ENCODE measurements at regions not wholly inside any gene's neighbourhood (a gene's known extent, or its start where the extent isn't known, plus 50 kb on each side); places are given as distances from the start of the nearest gene placed in this dataset.

DNA sequence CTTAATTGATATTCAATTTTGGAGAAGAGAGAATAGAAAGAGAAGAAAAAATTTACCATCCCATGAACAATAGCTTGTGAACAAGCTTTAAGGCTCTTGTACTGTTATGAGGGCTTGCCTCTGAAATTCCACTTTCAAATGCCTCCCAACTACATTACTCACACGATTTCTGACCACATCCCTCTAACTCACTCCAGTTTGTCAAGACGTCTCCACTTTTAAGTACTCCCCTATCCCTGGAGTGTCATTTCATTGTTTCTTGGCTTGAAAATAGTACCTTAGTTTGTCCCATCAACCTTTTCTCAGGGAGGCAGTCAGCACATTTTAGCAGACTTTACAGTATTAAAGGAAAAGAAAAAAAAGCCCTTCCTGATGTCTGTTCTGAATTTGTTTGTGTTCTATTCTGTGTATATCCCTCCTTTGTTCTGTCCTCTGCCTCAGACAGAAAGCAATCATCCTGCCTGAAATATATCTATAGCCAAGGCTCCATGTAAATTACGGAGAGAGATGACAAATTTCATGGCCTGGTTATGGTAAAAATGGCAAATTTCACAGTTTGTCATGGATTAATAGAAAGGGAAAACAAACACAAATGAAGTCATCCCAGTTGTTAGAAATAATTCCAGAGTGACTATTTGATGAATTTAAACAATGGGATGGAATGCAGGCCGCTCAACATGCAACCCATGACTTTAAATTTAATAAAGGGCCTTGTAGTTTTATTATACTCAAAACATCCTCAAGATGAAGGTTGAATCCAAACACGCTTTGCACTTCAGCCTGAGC is 228.8 kb downstream of the ETAA1 start:
- Histone ChIP-seq H3K27ac (peak overlapping the region; percentile 99), H3K4me1 (replicated peaks) (peaks cover 32% of the 10 kb centered on the region), H3K36me3 (no peaks in the 10 kb centered on the region), H3K9me3 (replicated peaks) (no peaks in the 10 kb centered on the region), H3K4me3 (no peak overlapping the region), H3K27me3 (replicated peaks) (no peaks in the 10 kb centered on the region)
- DNase-seq (ENCODE audit: low read depth in 1 of 2, low spot score in 2 of 2): peak; percentile 58 to 82

DNA sequence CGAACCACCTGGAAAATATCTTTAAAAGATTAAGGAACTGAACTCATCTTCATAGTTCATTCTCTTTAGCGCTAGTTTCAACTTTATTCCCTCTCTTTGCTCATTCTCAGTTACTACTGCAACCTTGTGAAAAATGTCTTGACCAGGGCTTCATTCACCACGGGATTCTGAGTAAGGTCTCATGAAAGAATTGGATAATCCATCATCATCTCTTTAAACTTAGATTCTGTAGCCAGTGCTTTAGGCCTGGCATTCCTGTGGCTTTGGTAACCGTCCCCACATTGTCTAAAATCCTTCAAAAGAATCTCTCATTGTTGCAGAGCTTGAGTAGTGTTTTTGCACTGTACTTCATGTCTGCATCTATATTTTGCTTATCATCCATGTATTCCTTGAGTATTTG is 229.5 kb downstream of the ETAA1 start:
- Histone ChIP-seq H3K4me3 (no peak overlapping the region), H3K4me1 (replicated peaks) (peaks cover 32% of the 10 kb centered on the region), H3K27me3 (replicated peaks) (no peaks in the 10 kb centered on the region), H3K36me3 (no peaks in the 10 kb centered on the region), H3K9me3 (replicated peaks) (no peaks in the 10 kb centered on the region), H3K27ac (peak overlapping the region; percentile 99)
- peak; percentile 63 to 86 for DNase-seq (ENCODE audit: low read depth in 1 of 2, low spot score in 2 of 2)

DNA sequence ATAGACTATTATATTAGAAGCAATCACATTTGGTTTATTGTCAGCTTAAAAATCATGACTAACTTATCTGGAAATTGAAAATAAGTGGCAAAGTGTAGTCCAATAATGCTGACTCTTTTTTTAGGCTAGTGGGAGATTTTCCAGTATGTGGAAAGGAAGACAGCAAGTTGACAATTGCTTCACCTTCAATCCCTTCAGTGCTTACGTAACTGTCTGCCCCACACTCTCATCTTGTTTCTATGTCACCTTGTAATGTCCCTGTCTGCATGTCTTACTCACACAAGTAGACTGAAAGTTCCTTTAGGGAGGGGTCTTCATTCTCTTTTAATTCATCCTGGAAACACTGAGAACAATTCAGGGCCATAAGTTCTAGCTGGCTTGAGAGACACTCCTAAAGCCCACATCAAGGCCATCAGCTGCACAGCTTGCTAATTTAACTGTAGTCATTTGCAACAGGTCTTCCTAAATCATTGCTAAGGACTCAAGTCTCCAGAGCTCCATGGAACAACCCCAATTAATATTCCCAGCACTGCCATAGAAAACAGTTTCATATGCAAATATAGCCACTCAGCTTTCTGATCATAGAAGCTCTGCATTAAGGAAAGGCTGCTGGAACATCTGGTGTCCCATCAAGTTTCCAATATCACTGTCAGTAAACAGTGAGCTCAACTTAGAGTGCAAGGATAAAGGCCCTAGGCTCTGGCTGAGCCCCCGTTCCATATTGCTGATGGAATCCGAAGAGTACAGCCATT is 230.5 kb downstream of the ETAA1 start:
- no peak for DNase-seq (ENCODE audit: low read depth in 1 of 2, low spot score in 2 of 2)

DNA sequence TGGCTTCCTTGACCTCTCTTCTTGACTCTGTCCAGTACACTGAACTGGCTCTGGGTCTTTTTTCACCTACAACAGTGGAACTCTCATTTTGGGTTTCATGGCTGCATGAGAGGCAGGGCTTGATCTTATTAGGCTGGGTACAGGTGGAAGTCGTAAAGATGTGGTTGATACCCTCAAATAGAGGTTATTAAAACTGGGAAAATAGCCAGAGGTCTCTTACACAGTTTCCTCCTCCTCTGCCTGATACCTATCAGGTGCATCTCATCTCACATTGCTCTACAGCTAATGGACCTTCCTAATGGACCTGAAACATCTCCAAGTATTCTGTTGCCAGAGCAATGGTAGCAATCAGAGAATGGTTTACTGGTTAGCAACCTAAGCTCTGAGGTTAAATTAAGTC is 231.8 kb downstream of the ETAA1 start:
- no peak overlapping the region for H3K4me3 ChIP-seq
- no peak overlapping the region for H3K27ac ChIP-seq
- no peak for DNase-seq (ENCODE audit: low read depth in 1 of 2, low spot score in 2 of 2)
- no peaks in the 10 kb centered on the region for H3K9me3 ChIP-seq (replicated peaks)
- no peaks in the 10 kb centered on the region for H3K36me3 ChIP-seq
- peaks cover 32% of the 10 kb centered on the region for H3K4me1 ChIP-seq (replicated peaks)
- no peaks in the 10 kb centered on the region for H3K27me3 ChIP-seq (replicated peaks)

More for the DNA sequence above, 230.5 kb downstream of the ETAA1 start:
- H3K9me3 ChIP-seq (replicated peaks): no peaks in the 10 kb centered on the region
- peaks cover 32% of the 10 kb centered on the region for H3K4me1 ChIP-seq (replicated peaks)
- H3K4me3 ChIP-seq: no peak overlapping the region
- no peaks in the 10 kb centered on the region for H3K36me3 ChIP-seq
- H3K27me3 ChIP-seq (replicated peaks): no peaks in the 10 kb centered on the region
- H3K27ac ChIP-seq: peak overlapping the region; percentile 99

DNA sequence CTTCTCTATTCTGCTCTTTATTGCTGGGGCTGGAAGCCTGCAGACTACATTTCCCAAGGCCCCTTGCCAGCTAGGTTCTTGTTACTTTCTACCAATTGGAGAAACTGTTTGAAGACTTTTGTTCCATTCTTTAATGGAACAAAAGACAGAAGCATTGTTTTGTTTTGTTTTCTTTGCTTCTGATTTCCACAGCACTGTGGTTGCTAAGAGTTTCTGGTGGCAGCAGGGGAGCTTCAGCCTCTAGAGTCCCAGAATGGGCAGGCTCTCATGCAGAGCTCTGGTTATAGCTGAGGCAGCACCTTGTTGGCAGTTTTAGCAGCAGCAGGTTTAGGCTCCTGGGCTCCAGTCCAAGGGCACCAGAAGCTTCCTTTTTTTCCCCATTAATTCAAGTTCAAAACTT is 234.3 kb downstream of the ETAA1 start:
- Histone ChIP-seq H3K9me3 (replicated peaks) (no peaks in the 10 kb centered on the region), H3K36me3 (no peaks in the 10 kb centered on the region)
- DNase-seq (ENCODE audit: low read depth in 1 of 2, low spot score in 2 of 2): no peak

DNA sequence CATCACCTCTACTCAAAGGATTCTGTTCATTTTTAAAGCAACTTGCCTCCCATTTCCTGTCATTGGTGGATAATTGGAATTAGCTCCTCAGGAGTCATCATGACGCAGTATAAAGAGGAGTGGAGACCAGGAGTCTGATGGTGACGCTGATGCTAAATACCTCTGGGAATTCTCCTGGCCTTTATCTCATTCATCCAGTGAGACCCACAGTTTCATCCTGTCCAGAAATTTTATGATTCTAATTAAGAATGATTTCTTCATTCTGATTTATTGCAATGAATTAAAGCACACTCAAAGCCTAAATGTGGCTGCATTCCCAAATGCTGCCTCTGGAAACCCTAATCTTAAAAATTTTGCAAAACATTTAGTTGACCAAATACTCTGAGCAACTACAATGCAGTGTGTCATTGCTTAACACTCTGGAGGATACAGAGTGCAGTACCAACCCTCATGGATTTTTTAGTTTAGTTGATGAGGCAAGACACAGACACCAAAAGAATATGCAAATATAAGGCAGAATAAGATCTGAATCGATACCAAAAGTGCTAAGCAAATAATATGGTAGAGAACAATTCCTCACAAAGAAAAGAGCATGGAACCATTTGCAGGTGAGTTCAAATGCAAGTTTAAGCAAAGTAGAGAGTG is 236.2 kb downstream of the ETAA1 start:
- no peak overlapping the region for H3K27ac ChIP-seq
- H3K9me3 ChIP-seq (replicated peaks): no peaks in the 10 kb centered on the region
- H3K4me1 ChIP-seq (replicated peaks): no peaks in the 10 kb centered on the region
- DNase-seq (ENCODE audit: low read depth in 1 of 2, low spot score in 2 of 2): no peak
- no peak overlapping the region for H3K4me3 ChIP-seq
- H3K27me3 ChIP-seq (replicated peaks): no peaks in the 10 kb centered on the region
- no peaks in the 10 kb centered on the region for H3K36me3 ChIP-seq

More for the DNA sequence above, 234.3 kb downstream of the ETAA1 start:
- H3K27me3 ChIP-seq (replicated peaks): no peaks in the 10 kb centered on the region
- no peak overlapping the region for H3K27ac ChIP-seq
- no peak overlapping the region for H3K4me3 ChIP-seq
- H3K4me1 ChIP-seq (replicated peaks): peaks cover 12% of the 10 kb centered on the region

DNA sequence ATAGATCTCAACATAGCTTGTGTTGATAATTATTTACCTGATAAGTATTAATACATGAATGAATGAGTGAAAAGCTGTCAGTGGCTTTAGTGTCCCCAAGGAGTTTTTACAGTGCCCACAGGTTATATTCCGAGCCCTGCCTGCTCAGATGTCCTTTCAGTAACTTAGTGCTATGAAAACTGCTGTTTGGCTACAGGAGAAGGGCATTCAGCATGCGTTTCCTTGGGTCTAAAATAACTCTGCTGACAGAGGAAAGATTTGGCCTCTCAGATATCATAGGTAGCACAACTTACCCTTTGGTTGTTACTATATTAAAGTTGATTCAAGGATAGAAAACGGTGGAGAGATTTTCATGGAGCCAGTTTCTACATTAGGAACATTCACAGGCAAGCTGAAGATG is 241.0 kb downstream of the ETAA1 start:
- H3K36me3 ChIP-seq: no peaks in the 10 kb centered on the region
- H3K4me1 ChIP-seq (replicated peaks): no peaks in the 10 kb centered on the region
- no peak overlapping the region for H3K4me3 ChIP-seq
- DNase-seq (ENCODE audit: low read depth in 1 of 2, low spot score in 2 of 2): no peak
- no peaks in the 10 kb centered on the region for H3K9me3 ChIP-seq (replicated peaks)
- H3K27me3 ChIP-seq (replicated peaks): no peaks in the 10 kb centered on the region
- no peak overlapping the region for H3K27ac ChIP-seq

DNA sequence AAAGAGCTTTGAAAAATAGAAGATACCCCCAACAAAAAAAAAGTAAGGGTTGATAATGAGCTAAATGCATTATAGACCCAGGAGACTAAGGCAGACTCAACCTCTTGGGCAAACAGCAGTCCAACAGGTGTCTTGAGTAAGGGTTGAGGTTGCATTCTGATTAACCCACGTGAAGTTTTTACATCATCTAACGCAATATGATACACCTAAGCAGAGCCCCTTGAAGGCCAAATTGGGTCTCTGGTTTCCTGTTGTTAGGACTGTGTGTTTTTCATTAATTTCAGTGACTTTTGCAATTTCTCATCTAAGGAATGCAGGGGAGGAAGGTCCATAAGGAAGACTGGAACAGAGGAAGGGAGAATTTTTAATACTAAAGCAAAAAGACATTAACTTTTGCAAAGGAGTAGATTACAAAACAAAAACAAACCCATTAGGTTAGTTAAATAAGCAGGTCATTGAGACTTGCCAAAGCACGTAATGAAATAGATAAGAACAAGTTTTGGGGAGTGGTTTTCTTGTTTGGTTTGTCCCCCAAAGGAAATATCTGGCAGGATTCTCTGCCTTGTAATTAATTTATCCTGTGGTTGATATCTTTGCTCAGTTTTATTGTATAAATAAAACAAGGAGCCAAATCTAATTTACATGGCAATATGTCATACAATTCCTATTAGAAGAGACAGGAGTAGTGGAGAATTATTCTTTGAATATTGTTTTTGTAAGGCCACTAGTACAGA is 244.3 kb downstream of the ETAA1 start:
- Histone ChIP-seq H3K9me3 (replicated peaks) (no peaks in the 10 kb centered on the region), H3K27ac (no peak overlapping the region), H3K4me3 (no peak overlapping the region), H3K27me3 (replicated peaks) (no peaks in the 10 kb centered on the region), H3K36me3 (no peaks in the 10 kb centered on the region), H3K4me1 (replicated peaks) (peaks cover 5% of the 10 kb centered on the region; the same call in 1 of the 2 replicates)
- no peak for DNase-seq (ENCODE audit: low read depth in 1 of 2, low spot score in 2 of 2)

DNA sequence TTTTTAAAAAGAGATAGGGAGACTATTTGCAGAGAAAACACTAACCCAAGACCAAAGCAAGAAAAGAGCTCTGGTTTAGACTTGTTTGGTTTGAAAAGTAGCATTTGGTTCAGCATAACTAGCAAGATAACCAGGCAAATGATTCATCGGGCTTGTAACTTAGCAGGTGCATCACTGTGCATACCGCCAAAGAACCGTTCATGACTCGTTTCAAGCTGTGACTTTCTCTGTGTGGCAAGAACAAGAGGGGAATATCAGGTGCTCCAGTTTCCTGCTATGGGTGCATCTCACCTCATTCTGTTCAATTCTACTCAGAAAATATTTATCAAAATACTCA is 244.9 kb downstream of the ETAA1 start:
- DNase-seq (ENCODE audit: low read depth in 1 of 2, low spot score in 2 of 2): no peak

DNA sequence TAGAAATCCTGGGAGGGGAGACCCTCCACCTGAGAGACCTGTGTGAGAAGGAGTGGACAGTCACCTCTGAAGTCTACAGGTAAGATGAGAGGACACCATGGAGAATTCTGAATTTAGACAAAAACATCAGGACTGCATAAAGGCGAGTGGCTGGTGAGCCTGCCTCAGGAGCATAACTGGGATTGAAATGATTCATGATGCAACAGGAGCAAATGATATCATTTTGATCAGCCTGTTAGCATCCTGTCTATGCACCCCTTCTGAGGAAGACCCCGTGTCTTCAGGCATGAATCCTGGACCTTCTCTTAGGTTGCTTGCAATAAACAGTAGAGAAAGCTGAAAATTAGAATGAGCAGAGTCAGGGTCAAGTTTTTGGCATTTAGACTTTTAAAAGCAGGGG is 245.8 kb downstream of the ETAA1 start:
- Histone ChIP-seq H3K27me3 (replicated peaks) (no peaks in the 10 kb centered on the region), H3K4me1 (replicated peaks) (peaks cover 5% of the 10 kb centered on the region; the same call in 1 of the 2 replicates), H3K36me3 (no peaks in the 10 kb centered on the region), H3K27ac (no peak overlapping the region), H3K4me3 (no peak overlapping the region), H3K9me3 (replicated peaks) (no peaks in the 10 kb centered on the region)
- no peak for DNase-seq (ENCODE audit: low read depth in 1 of 2, low spot score in 2 of 2)

More for the DNA sequence above, 244.9 kb downstream of the ETAA1 start:
- no peak overlapping the region for H3K27ac ChIP-seq
- H3K9me3 ChIP-seq (replicated peaks): no peaks in the 10 kb centered on the region
- no peaks in the 10 kb centered on the region for H3K36me3 ChIP-seq
- no peaks in the 10 kb centered on the region for H3K27me3 ChIP-seq (replicated peaks)
- peaks cover 5% of the 10 kb centered on the region; the same call in 1 of the 2 replicates for H3K4me1 ChIP-seq (replicated peaks)
- no peak overlapping the region for H3K4me3 ChIP-seq

DNA sequence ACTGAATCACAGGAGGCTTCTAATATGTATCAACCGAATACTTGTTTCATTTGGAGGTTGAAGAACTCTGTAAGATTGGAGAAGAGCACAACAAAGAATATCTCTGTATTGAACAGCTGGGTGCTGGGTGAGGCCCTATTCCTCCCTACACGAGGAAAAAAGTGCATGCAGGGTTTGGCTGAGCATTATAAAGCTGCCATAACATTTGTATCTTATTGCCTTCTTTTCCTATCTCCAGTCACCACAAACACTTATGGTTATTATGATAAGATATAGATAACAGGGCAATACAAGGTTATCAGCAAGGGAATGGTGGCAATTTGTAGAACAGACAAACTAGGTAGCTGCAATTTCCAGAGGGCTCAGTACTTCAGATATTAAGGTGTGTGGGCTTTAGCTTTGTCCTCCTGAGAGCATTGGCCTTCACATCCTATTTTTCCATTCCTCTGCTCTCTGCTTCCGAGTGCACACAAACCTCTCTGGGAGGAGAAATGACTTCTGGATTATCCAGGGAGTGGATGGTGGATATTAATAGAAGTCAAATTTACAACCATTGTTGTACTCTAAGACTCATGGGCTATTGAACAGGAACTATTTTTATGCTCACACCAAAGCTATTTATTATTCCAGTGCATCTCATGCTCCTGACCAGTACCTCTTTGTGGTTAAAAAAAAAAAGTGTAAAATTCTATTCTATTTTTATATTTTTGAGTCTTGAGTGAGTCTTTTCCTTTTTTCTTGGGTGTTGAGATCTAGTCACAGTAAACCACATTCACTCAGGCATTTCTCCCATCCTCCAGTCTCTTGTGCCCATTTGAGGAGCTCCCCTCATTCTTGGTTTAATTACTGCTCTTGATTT is 248.4 kb downstream of the ETAA1 start:
- Histone ChIP-seq H3K36me3 (no peaks in the 10 kb centered on the region), H3K27ac (no peak overlapping the region), H3K27me3 (replicated peaks) (no peaks in the 10 kb centered on the region), H3K4me1 (replicated peaks) (peaks cover 5% of the 10 kb centered on the region), H3K4me3 (no peak overlapping the region), H3K9me3 (replicated peaks) (no peaks in the 10 kb centered on the region)
- DNase-seq (ENCODE audit: low read depth in 1 of 2, low spot score in 2 of 2): no peak

DNA sequence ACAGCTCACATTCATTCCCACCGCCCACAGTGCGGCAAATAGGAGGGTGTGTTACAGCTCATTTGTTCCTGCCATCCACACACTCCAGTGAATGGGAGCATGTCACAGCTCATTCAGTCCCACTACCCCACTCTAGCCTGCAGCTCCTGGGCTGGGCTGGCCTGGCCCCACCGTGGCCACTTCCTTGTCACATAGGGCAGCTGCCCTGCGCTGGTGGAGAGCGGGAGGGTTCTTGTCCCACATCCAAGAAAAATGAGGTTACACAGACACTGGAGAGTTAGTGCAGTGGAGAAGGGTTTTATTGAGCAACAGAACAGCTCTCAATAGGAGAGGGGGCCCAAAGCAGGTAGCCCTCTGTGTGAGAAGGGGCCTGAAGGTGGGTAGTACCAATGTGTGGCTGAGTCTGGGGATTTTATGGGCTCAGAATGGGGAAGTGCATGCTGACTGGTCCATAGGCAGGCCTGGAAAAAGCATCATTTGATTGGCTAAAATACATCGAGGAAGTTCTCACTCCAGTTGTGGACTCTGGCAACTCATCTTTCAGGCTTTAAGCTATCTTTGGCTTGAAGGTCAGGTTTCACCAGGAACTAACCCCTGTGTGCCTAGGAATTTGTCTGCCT is 249.7 kb downstream of the ETAA1 start:
- no peaks in the 10 kb centered on the region for H3K9me3 ChIP-seq (replicated peaks)
- no peak overlapping the region for H3K27ac ChIP-seq
- DNase-seq (ENCODE audit: low read depth in 1 of 2, low spot score in 2 of 2): no peak
- H3K36me3 ChIP-seq: no peaks in the 10 kb centered on the region
- H3K4me1 ChIP-seq (replicated peaks): peaks cover 10% of the 10 kb centered on the region
- no peak overlapping the region for H3K4me3 ChIP-seq
- H3K27me3 ChIP-seq (replicated peaks): no peaks in the 10 kb centered on the region

Data from SJSA1 (cell line).